H9 (cell line): ENCODE measurements at regions not wholly inside any gene's neighbourhood (a gene's known extent, or its start where the extent isn't known, plus 50 kb on each side); places are given as distances from the start of the nearest gene placed in this dataset.

ENCODE experiments used
- DNase-seq: peaks from one replicate; pipeline ENCODE4 v3.0.0-alpha.2; 2017
- H2AFZ ChIP-seq: one replicate; pipeline ENCODE4 v1.6.1; 2013; ENCODE audit warnings: mild to moderate bottlenecking, low read length, control low read depth, moderate library complexity
- H2AK5ac ChIP-seq: 2 replicates; pipeline ENCODE4 v1.6.1; 2013; ENCODE audit warnings: low read length, control low read depth, mixed read lengths; ENCODE audit not compliant: insufficient read length
- H2BK120ac ChIP-seq: one replicate; pipeline ENCODE4 v1.6.1; 2013; ENCODE audit warnings: low read depth, mild to moderate bottlenecking, low read length, control low read depth, inconsistent platforms; ENCODE audit not compliant: poor library complexity, severe bottlenecking
- H2BK12ac ChIP-seq: 2 replicates; pipeline ENCODE4 v1.6.1; 2013; ENCODE audit warnings: low read length, control low read depth, mixed read lengths, low read depth; ENCODE audit not compliant: insufficient read length
- H2BK15ac ChIP-seq: 2 replicates; pipeline ENCODE4 v1.6.1; 2013; ENCODE audit warnings: low read depth, low read length, control low read depth
- H2BK20ac ChIP-seq: one replicate; pipeline ENCODE4 v1.6.1; 2013; ENCODE audit warnings: low read depth, mild to moderate bottlenecking, low read length, control low read depth, inconsistent platforms; ENCODE audit not compliant: poor library complexity, severe bottlenecking
- H2BK5ac ChIP-seq: 2 replicates; pipeline ENCODE4 v1.6.1; 2013; ENCODE audit warnings: low read length, control low read depth, mixed read lengths; ENCODE audit not compliant: insufficient read length
- H3K14ac ChIP-seq: 2 replicates; pipeline ENCODE4 v1.6.1; 2013; ENCODE audit warnings: low read length, control low read depth; ENCODE audit not compliant: insufficient read depth
- H3K18ac ChIP-seq: 2 replicates; pipeline ENCODE4 v1.6.1; 2013; ENCODE audit warnings: low read depth, mild to moderate bottlenecking, mixed read lengths, low read length, control low read depth; ENCODE audit not compliant: insufficient read length
- H3K23ac ChIP-seq: 2 replicates; pipeline ENCODE4 v1.6.1; 2013; ENCODE audit warnings: low read length, control low read depth, mixed read lengths, low read depth; ENCODE audit not compliant: insufficient read length
- H3K23me2 ChIP-seq: 2 replicates; pipeline ENCODE4 v1.6.1; 2013; ENCODE audit warnings: low read depth, mild to moderate bottlenecking, mixed read lengths, low read length, control low read depth; ENCODE audit not compliant: insufficient read length, poor library complexity, severe bottlenecking
- H3K27ac ChIP-seq: 2 replicates; pipeline ENCODE4 v1.5.1; 2013; ENCODE audit warnings: low read length, control low read depth, mixed read lengths, low read depth; ENCODE audit not compliant: insufficient read length
- H3K27me3 ChIP-seq: 2 replicates; pipeline ENCODE4 v1.6.1; 2013; ENCODE audit warnings: low read length, control low read depth, inconsistent platforms; ENCODE audit not compliant: insufficient read depth
- H3K4ac ChIP-seq: 2 replicates; pipeline ENCODE4 v1.6.1; 2013; ENCODE audit warnings: low read depth, mild to moderate bottlenecking, control low read depth, inconsistent platforms, low read length, moderate library complexity
- H3K4me1 ChIP-seq: 2 replicates; pipeline ENCODE4 v1.6.1; 2013; ENCODE audit warnings: low read length, control low read depth, inconsistent platforms; ENCODE audit not compliant: insufficient read depth
- H3K4me2 ChIP-seq: 2 replicates; pipeline ENCODE4 v1.6.1; 2013; ENCODE audit warnings: low read length, control low read depth, mixed read lengths; ENCODE audit not compliant: insufficient read length, insufficient read depth
- H3K56ac ChIP-seq: 2 replicates; pipeline ENCODE4 v1.6.1; 2013; ENCODE audit warnings: low read depth, mild to moderate bottlenecking, mixed read lengths, low read length, control low read depth; ENCODE audit not compliant: insufficient read length
- H3K79me1 ChIP-seq: 2 replicates; pipeline ENCODE4 v1.6.1; 2013; ENCODE audit warnings: low read depth, mild to moderate bottlenecking, moderate library complexity, low read length, control low read depth, inconsistent platforms; ENCODE audit not compliant: insufficient read depth, poor library complexity, severe bottlenecking
- H3K79me2 ChIP-seq: 2 replicates; pipeline ENCODE4 v1.6.1; 2013; ENCODE audit warnings: low read length, control low read depth, inconsistent platforms; ENCODE audit not compliant: insufficient read depth
- H3K9ac ChIP-seq: 2 replicates; pipeline ENCODE4 v1.6.1; 2013; ENCODE audit warnings: low read length, control low read depth, mixed read lengths; ENCODE audit not compliant: insufficient read length; ENCODE audit errors: extremely low read depth
- H3K9me3 ChIP-seq: one replicate; pipeline ENCODE4 v1.6.1; 2013; ENCODE audit warnings: low read depth, low read length, inconsistent platforms; ENCODE audit not compliant: control insufficient read depth
- H3T11ph ChIP-seq: one replicate; pipeline ENCODE4 v1.6.1; 2013; ENCODE audit warnings: mild to moderate bottlenecking, low read length, control low read depth, inconsistent platforms
- H4K20me1 ChIP-seq: one replicate; pipeline ENCODE4 v1.6.1; 2013; ENCODE audit not compliant: control insufficient read depth, insufficient read length, insufficient read depth
- H4K5ac ChIP-seq: 2 replicates; pipeline ENCODE4 v1.6.1; 2013; ENCODE audit warnings: low read depth, mild to moderate bottlenecking, mixed read lengths, low read length, control low read depth; ENCODE audit not compliant: insufficient read length
- H4K8ac ChIP-seq: replicated peaks from 2 replicates; pipeline ENCODE4 v1.6.1; 2013; ENCODE audit warnings: low read length, control low read depth, mixed read lengths, low read depth; ENCODE audit not compliant: insufficient read length
- H4K91ac ChIP-seq: 2 replicates; pipeline ENCODE4 v1.6.1; 2013; ENCODE audit warnings: low read depth, mild to moderate bottlenecking, moderate library complexity, mixed read lengths, low read length, control low read depth; ENCODE audit not compliant: insufficient read length
- H3K27ac Mint-ChIP-seq, 3 experiments: 2 replicates in 2 of 3; 3 replicates in 1 of 3; pipeline ENCODE4 v1.8.0; 2020 to 2021; ENCODE audit warnings: mixed read lengths in 3 of 3, mild to moderate bottlenecking in 1 of 3, moderate library complexity in 1 of 3
- H3K27me3 Mint-ChIP-seq: 2 replicates; pipeline ENCODE4 v1.8.0; 2021; ENCODE audit warnings: low read depth, mild to moderate bottlenecking, moderate library complexity, mixed read lengths
- H3K36me3 Mint-ChIP-seq, 3 experiments: 2 replicates in 2 of 3; 3 replicates in 1 of 3; pipeline ENCODE4 v1.8.0; 2020 to 2021; ENCODE audit warnings: low read depth in 3 of 3, mixed read lengths in 3 of 3; ENCODE audit not compliant: insufficient read depth in 1 of 3
- H3K4me1 Mint-ChIP-seq, 2 experiments: 2 replicates each; pipeline ENCODE4 v1.8.0; 2020; ENCODE audit warnings: mixed read lengths in 2 of 2
- H3K4me3 Mint-ChIP-seq, 2 experiments: 2 replicates in 1 of 2; 3 replicates in 1 of 2; pipeline ENCODE4 v1.8.0; 2020 to 2021; ENCODE audit warnings: mild to moderate bottlenecking in 2 of 2, mixed read lengths in 2 of 2, moderate library complexity in 1 of 2
- H3K9me3 Mint-ChIP-seq, 2 experiments: 2 replicates in 1 of 2; 3 replicates in 1 of 2; pipeline ENCODE4 v1.8.0; 2020; ENCODE audit warnings: mild to moderate bottlenecking in 2 of 2, mixed read lengths in 2 of 2, moderate library complexity in 1 of 2
- WGBS: extraction: QIAGEN DNeasy Blood & Tissue Kit; methylation state at CpG from one replicate; pipeline ENCODE4 v1.1.7; 2013; ENCODE audit warnings: missing lambda C conversion rate, low lambda C conversion rate, mixed read lengths; ENCODE audit not compliant: insufficient read length; ENCODE audit errors: extremely low coverage; 5-methylcytosine and 5-hydroxymethylcytosine counted together
- TF ChIP-seq, protein P1 (sequence below): fragments of 200-600 bp; sonication (generic); conservative IDR thresholded peaks from 3 replicates; pipeline ENCODE4 v1.8.0; 2021; ENCODE audit warnings: antibody characterized with exemption, mild to moderate bottlenecking

GRCh38 chr20:20926222-20926905 lies 179.8 kb downstream of the LINC00237 start:
- H3T11ph ChIP-seq, result no peak overlapping the region
- H3K9me3 ChIP-seq, result no peaks in the 10 kb centered on the region
- no peak overlapping the region for H3K4me2 ChIP-seq
- H3K27ac ChIP-seq, result no peak overlapping the region
- no peak overlapping the region for H3K14ac ChIP-seq
- no peak overlapping the region for H2BK120ac ChIP-seq
- TF ChIP-seq, protein P1, sequence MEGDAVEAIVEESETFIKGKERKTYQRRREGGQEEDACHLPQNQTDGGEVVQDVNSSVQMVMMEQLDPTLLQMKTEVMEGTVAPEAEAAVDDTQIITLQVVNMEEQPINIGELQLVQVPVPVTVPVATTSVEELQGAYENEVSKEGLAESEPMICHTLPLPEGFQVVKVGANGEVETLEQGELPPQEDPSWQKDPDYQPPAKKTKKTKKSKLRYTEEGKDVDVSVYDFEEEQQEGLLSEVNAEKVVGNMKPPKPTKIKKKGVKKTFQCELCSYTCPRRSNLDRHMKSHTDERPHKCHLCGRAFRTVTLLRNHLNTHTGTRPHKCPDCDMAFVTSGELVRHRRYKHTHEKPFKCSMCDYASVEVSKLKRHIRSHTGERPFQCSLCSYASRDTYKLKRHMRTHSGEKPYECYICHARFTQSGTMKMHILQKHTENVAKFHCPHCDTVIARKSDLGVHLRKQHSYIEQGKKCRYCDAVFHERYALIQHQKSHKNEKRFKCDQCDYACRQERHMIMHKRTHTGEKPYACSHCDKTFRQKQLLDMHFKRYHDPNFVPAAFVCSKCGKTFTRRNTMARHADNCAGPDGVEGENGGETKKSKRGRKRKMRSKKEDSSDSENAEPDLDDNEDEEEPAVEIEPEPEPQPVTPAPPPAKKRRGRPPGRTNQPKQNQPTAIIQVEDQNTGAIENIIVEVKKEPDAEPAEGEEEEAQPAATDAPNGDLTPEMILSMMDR, result no peak
- H3K79me2 ChIP-seq, result no peaks in the 10 kb centered on the region
- no peak overlapping the region for H3K23ac ChIP-seq
- no peak overlapping the region for H2AK5ac ChIP-seq
- no peak overlapping the region; a peak in 1 of 7 replicates for H3K27ac Mint-ChIP-seq
- no peaks in the 10 kb centered on the region for H3K23me2 ChIP-seq
- WGBS, result no CpG with 5 or more reads among the region's 8 CpGs
- no peak overlapping the region for H2BK20ac ChIP-seq
- no peaks in the 10 kb centered on the region for H3K4me1 ChIP-seq
- no peaks in the 10 kb centered on the region for H4K20me1 ChIP-seq
- H3K9ac ChIP-seq, result no peak overlapping the region
- no peak overlapping the region for H4K8ac ChIP-seq
- H2AFZ ChIP-seq, result no peak overlapping the region
- peak; percentile 45 for DNase-seq
- H3K56ac ChIP-seq, result no peak overlapping the region
- peaks cover 12 to 14% of the 10 kb centered on the region in 2 experiments for H3K4me1 Mint-ChIP-seq
- peaks cover 0 to 1% (median 0%) of the 10 kb centered on the region in 3 experiments; a peak in 1 of 7 replicates for H3K36me3 Mint-ChIP-seq
- no peak overlapping the region for H3K18ac ChIP-seq
- no peaks in the 10 kb centered on the region for H3K9me3 Mint-ChIP-seq
- H3K4ac ChIP-seq, result no peak overlapping the region
- no peak overlapping the region for H4K91ac ChIP-seq
- peaks cover 14% of the 10 kb centered on the region for H3K27me3 Mint-ChIP-seq
- H2BK15ac ChIP-seq, result no peak overlapping the region
- H2BK12ac ChIP-seq, result no peak overlapping the region
- no peak overlapping the region for H4K5ac ChIP-seq
- no peaks in the 10 kb centered on the region for H3K79me1 ChIP-seq
- H3K4me3 Mint-ChIP-seq, result no peak overlapping the region
- H3K27me3 ChIP-seq, result no peaks in the 10 kb centered on the region
- no peak overlapping the region for H2BK5ac ChIP-seq
